ENCODE measurements at regions not wholly inside any gene's neighbourhood (a gene's known extent, or its start where the extent isn't known, plus 50 kb on each side); places are given as distances from the start of the nearest gene placed in this dataset.

DNA sequence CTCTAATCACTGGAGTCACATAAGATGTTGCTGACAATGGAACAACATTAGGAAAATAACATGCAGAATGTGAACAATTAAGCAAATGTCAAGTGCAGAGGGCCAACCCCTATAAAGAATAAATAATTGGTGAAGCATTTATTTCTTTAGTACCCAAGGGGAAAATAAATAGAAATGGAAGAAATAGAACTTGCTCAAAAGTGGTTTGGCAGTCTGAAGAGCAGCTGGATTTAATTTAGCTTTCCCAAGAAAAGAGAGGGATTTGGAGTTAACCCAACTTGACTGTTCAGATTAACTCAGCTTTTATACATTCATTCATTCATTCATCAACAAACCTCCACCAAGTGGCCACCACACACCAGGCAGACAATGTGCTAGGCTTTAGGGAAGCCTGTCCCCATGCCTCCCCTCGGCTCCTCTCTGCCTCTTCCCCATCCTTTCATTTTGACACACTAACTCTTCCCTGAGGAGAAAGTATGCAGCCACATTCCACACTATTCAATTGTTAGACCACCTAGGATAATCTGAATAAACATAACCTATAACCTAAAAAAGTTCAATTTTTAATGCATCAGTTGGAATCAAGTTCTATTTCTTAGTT lies 295.5 kb downstream of the AHR start:
- H3K4me3 ChIP-seq (ENCODE audit: low read depth, low read length), result no peak overlapping the region
- DNase-seq (ENCODE audit: low read depth, low spot score), result peak; percentile 30
- in situ Hi-C loops (cut with HindIII; ENCODE audit: low sequenced_read_pairs), result no loop called here
- TF ChIP-seq CTCF (IDR thresholded peaks at IDR 0.05; ENCODE audit: low read depth, low read length), result no peak

DNA sequence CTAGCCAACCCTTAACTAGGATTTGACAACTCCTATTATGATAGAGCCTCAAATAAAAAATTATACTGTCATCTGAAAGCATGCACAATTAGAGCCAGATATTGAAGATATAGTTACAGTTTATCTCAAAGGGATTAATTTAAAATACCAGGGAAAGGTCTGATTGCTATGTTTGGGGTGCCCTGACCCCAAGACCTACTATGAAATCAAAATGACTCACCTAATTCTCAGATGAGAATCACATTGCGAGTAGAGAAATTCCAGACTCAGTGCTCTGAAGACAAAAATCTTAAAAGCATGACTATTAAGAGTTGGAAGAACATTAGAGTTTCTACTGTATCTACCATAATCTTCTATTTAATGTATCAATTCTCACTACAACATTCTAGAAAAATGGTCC lies 297.1 kb downstream of the AHR start:
- in situ Hi-C loops (cut with HindIII; ENCODE audit: low sequenced_read_pairs), result no loop called here
- no peak for DNase-seq (ENCODE audit: low read depth, low spot score)
- no peak overlapping the region for H3K4me3 ChIP-seq (ENCODE audit: low read depth, low read length)

DNA sequence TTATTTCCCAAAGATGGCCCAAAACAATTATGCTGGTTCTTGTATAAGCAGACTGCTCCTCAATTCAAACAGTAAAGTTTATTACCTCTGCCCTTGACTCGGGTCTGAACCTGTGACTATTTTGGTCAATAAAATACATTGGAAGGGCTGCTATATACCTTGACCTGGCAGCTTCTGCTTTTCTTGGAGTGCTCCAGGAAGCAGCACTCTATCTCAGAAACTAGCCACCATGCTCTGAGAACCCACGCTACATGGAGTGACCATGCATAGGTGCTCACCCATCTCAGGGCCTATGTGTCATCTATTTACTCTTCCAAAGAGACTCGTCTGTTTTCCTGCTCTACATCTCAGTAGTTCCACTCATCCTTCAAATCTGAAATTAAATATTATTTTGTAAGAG lies 299.9 kb downstream of the AHR start:
- TF ChIP-seq CTCF (IDR thresholded peaks at IDR 0.05; ENCODE audit: low read depth, low read length), result no peak
- in situ Hi-C loops (cut with HindIII; ENCODE audit: low sequenced_read_pairs), result no loop called here
- no peak overlapping the region for H3K4me3 ChIP-seq (ENCODE audit: low read depth, low read length)
- no peak for DNase-seq (ENCODE audit: low read depth, low spot score)

More for the DNA sequence above, 297.1 kb downstream of the AHR start:
- no peak for TF ChIP-seq CTCF (IDR thresholded peaks at IDR 0.05; ENCODE audit: low read depth, low read length)

DNA sequence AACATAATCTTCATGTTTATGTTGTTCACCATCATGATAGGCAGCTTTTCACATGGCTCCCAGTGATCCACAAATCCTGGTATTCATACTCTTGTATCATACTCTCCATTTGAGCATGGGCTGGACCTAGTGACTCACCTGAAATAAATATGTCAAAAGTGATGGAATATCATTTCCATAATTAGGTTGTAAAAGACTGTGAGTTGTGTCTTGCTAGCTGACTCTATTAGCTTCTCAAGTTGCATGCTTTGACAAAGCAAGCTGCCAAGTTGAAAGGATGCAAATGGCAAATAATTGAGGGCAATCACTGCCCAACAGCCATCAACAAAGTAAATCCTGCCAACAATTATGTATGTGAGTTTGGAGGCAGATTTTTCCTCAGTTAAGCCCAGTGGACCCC lies 300.4 kb downstream of the AHR start:
- in situ Hi-C loops (cut with HindIII; ENCODE audit: low sequenced_read_pairs), result no loop called here
- H3K4me3 ChIP-seq (ENCODE audit: low read depth, low read length), result no peak overlapping the region
- no peak for DNase-seq (ENCODE audit: low read depth, low spot score)
- no peak for TF ChIP-seq CTCF (IDR thresholded peaks at IDR 0.05; ENCODE audit: low read depth, low read length)

- no peak for DNase-seq (ENCODE audit: low read depth, low spot score)
- no peak overlapping the region for H3K4me3 ChIP-seq (ENCODE audit: low read depth, low read length)
- in situ Hi-C loops (cut with HindIII; ENCODE audit: low sequenced_read_pairs), result no loop called here
- no peak for TF ChIP-seq CTCF (IDR thresholded peaks at IDR 0.05; ENCODE audit: low read depth, low read length)
These were observed 301.4 kb downstream of the AHR start for GRCh38 chr7:17599733-17600339.

DNA sequence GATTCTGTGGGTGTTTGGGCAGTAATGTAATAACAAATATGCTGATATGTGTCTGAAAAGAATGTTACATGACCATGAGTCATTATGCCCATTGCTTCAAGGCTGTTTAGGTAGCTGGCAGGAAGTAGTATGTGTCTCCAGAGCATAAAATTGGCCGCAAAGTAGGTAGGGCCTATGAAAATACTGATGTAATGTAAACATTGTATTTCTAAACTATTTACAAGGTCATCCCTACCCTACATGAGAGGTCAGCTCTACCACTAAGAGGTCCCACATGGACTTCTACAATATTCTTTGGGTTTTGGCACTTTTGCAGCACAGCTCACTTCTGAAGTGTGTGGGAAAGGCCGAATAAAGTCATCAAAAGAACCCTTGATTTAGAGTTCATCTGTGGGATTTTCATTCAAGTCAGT lies 301.9 kb downstream of the AHR start:
- in situ Hi-C loops (cut with HindIII; ENCODE audit: low sequenced_read_pairs), result no loop called here
- DNase-seq (ENCODE audit: low read depth, low spot score), result peak; percentile 95
- no peak for TF ChIP-seq CTCF (IDR thresholded peaks at IDR 0.05; ENCODE audit: low read depth, low read length)
- no peak overlapping the region for H3K4me3 ChIP-seq (ENCODE audit: low read depth, low read length)

Data from astrocyte of the spinal cord (primary cell).